Chondrocyte (in vitro differentiated cells): ENCODE measurements at regions not wholly inside any gene's neighbourhood (a gene's known extent, or its start where the extent isn't known, plus 50 kb on each side); places are given as distances from the start of the nearest gene placed in this dataset.

Experiments used
- DNase-seq: peaks from one replicate; pipeline ENCODE4 v3.0.0; 2021; ENCODE audit warnings: mixed read lengths, low spot score
- H3K27ac Mint-ChIP-seq: one replicate; pipeline ENCODE4 v1.8.0; 2021; ENCODE audit warnings: mild to moderate bottlenecking, moderate library complexity, mixed read lengths; ENCODE audit not compliant: unreplicated experiment
- H3K27me3 Mint-ChIP-seq: 2 replicates; pipeline ENCODE4 v1.8.0; 2021; ENCODE audit warnings: low read depth, mixed read lengths
- H3K36me3 Mint-ChIP-seq: 2 replicates; pipeline ENCODE4 v1.8.0; 2021; ENCODE audit warnings: low read depth, mixed read lengths
- H3K4me1 Mint-ChIP-seq: 2 replicates; pipeline ENCODE4 v1.8.0; 2021; ENCODE audit warnings: low read depth, mild to moderate bottlenecking, mixed read lengths
- H3K4me3 Mint-ChIP-seq: one replicate; pipeline ENCODE4 v1.8.0; 2021; ENCODE audit warnings: mild to moderate bottlenecking, moderate library complexity, mixed read lengths; ENCODE audit not compliant: unreplicated experiment
- H3K9me3 Mint-ChIP-seq: 2 replicates; pipeline ENCODE4 v1.8.0; 2021; ENCODE audit warnings: low read depth, mixed read lengths
- CTCF ChIP-seq: fragments of 200-600 bp; sonication (generic); IDR thresholded peaks from 2 replicates; pipeline ENCODE4 v1.5.0; 2021; ENCODE audit warnings: antibody characterized with exemption, mild to moderate bottlenecking, moderate library complexity

- Mint-ChIP-seq H3K27me3 (peaks cover 29% of the 10 kb centered on the region), H3K4me3 (no peak overlapping the region), H3K4me1 (no peaks in the 10 kb centered on the region), H3K36me3 (no peaks in the 10 kb centered on the region), H3K27ac (no peak overlapping the region), H3K9me3 (peaks cover 3% of the 10 kb centered on the region)
- DNase-seq = no peak
- TF ChIP-seq CTCF = no peak
These were observed 82.1 kb upstream of the SHISA3 start for GRCh38 chr4:42315231-42315630.

GRCh38 chr4:42320822-42321388 is 76.4 kb upstream of the SHISA3 start:
- no peak for DNase-seq
- no peak overlapping the region for H3K4me3 Mint-ChIP-seq
- H3K36me3 Mint-ChIP-seq = no peaks in the 10 kb centered on the region
- peaks cover 18% of the 10 kb centered on the region for H3K27me3 Mint-ChIP-seq
- H3K27ac Mint-ChIP-seq = no peak overlapping the region
- TF ChIP-seq CTCF = no peak
- H3K4me1 Mint-ChIP-seq = no peaks in the 10 kb centered on the region
- H3K9me3 Mint-ChIP-seq = peaks cover 5% of the 10 kb centered on the region

- Mint-ChIP-seq H3K9me3 (peaks cover 5% of the 10 kb centered on the region), H3K4me3 (no peak overlapping the region), H3K4me1 (no peaks in the 10 kb centered on the region), H3K27me3 (no peaks in the 10 kb centered on the region), H3K27ac (no peak overlapping the region), H3K36me3 (no peaks in the 10 kb centered on the region)
- TF ChIP-seq CTCF = no peak
- no peak for DNase-seq
These were observed 71.2 kb upstream of the SHISA3 start for GRCh38 chr4:42326040-42326439.

- TF ChIP-seq CTCF = no peak
- H3K27ac Mint-ChIP-seq = no peak overlapping the region
These were observed 70.8 kb upstream of the SHISA3 start for GRCh38 chr4:42326524-42326923.

GRCh38 chr4:42327323-42327722 is 70.0 kb upstream of the SHISA3 start:
- TF ChIP-seq CTCF = no peak
- no peaks in the 10 kb centered on the region for H3K36me3 Mint-ChIP-seq
- DNase-seq = no peak
- no peak overlapping the region for H3K4me3 Mint-ChIP-seq
- peaks cover 8% of the 10 kb centered on the region for H3K9me3 Mint-ChIP-seq
- no peak overlapping the region for H3K27ac Mint-ChIP-seq
- no peaks in the 10 kb centered on the region for H3K27me3 Mint-ChIP-seq
- H3K4me1 Mint-ChIP-seq = peaks cover 4% of the 10 kb centered on the region

More at GRCh38 chr4:42326524-42326923, 70.8 kb upstream of the SHISA3 start:
- Mint-ChIP-seq H3K4me1 (no peaks in the 10 kb centered on the region), H3K27me3 (no peaks in the 10 kb centered on the region), H3K9me3 (peaks cover 5% of the 10 kb centered on the region), H3K36me3 (no peaks in the 10 kb centered on the region), H3K4me3 (no peak overlapping the region)
- no peak for DNase-seq
